ENCODE measurements at regions not wholly inside any gene's neighbourhood (a gene's known extent, or its start where the extent isn't known, plus 50 kb on each side); places are given as distances from the start of the nearest gene placed in this dataset.

- intact Hi-C loops (cut with micrococcal nuclease), result no loop called here
- Histone ChIP-seq H3K4me1 (ENCODE audit: control insufficient read depth in 1 of 2, insufficient read depth in 2 of 2, low read length in 2 of 2) (no peaks in the 10 kb centered on the region), H3K27me3 (ENCODE audit: insufficient read depth, low read length) (no peaks in the 10 kb centered on the region), H3K79me2 (ENCODE audit: insufficient read depth, low read length) (no peaks in the 10 kb centered on the region), H4K20me1 (ENCODE audit: insufficient read depth) (no peaks in the 10 kb centered on the region), H3K36me3 (ENCODE audit: control insufficient read depth in 1 of 2, insufficient read depth in 2 of 2, low read length in 2 of 2) (no peaks in the 10 kb centered on the region), H3K4me2 (ENCODE audit: low read length) (no peak overlapping the region), H3K27ac (ENCODE audit: low read depth, low read length) (no peak overlapping the region), H2AFZ (ENCODE audit: low read depth, low read length, poor library complexity, severe bottlenecking) (no peak overlapping the region), H3K4me3 (replicated peaks in 1 of 2; ENCODE audit: low read depth in 1 of 2, low read length in 2 of 2) (no peak overlapping the region), H3K9me3 (ENCODE audit: control insufficient read depth in 1 of 2, insufficient read depth in 1 of 2, low read depth in 1 of 2, low read length in 2 of 2) (no peaks in the 10 kb centered on the region), H3K9ac (ENCODE audit: low read length) (no peak overlapping the region), H3K9me2 (ENCODE audit: insufficient read depth) (no peaks in the 10 kb centered on the region)
- no peak for TF ChIP-seq YY1 (IDR thresholded peaks at IDR 0.05; ENCODE audit: extremely low read depth, insufficient replicate concordance, low read depth, low read length)
- TF ChIP-seq EZH2phosphoT487 (IDR thresholded peaks at IDR 0.05; ENCODE audit: borderline replicate concordance), result no peak
- TF ChIP-seq SP1 (IDR thresholded peaks at IDR 0.05; ENCODE audit: low read depth), result no peak
- TF ChIP-seq POLR2A (IDR thresholded peaks at IDR 0.05; ENCODE audit: borderline replicate concordance, extremely low read depth, insufficient read depth, insufficient read length), result no peak
- no peak for TF ChIP-seq RAD21 (IDR thresholded peaks at IDR 0.05; ENCODE audit: low read depth)
- DNase-seq (ENCODE audit: low read depth, low spot score) (no peak), ATAC-seq (no peak)
- POLR2A ChIA-PET, result no interaction called here
- no TSS peak for BruUV-seq (replicated peaks)
- RAD21 ChIA-PET (ENCODE audit: low non-redundant PET in 1 of 2, low total read pairs in 2 of 2, uncharacterized antibody in 2 of 2, unreplicated experiment in 2 of 2), result no interaction called here
- CTCF ChIA-PET, result no interaction called here
These were observed 83.7 kb upstream of the SLIT3 start for GRCh38 chr5:169384661-169385060.

- H3K36me3 ChIP-seq (ENCODE audit: control insufficient read depth in 1 of 2, insufficient read depth in 2 of 2, low read length in 2 of 2), result no peaks in the 10 kb centered on the region
- H3K4me2 ChIP-seq (ENCODE audit: low read length), result no peak overlapping the region
- H3K27ac ChIP-seq (ENCODE audit: low read depth, low read length), result no peak overlapping the region
- no TSS peak for BruUV-seq (replicated peaks)
- ATAC-seq, result no peak
- no peaks in the 10 kb centered on the region for H3K9me3 ChIP-seq (ENCODE audit: control insufficient read depth in 1 of 2, insufficient read depth in 1 of 2, low read depth in 1 of 2, low read length in 2 of 2)
- DNase-seq (ENCODE audit: low read depth, low spot score), result no peak
- no peak overlapping the region for H3K9ac ChIP-seq (ENCODE audit: low read length)
- no peak overlapping the region for H2AFZ ChIP-seq (ENCODE audit: low read depth, low read length, poor library complexity, severe bottlenecking)
- no peaks in the 10 kb centered on the region for H3K9me2 ChIP-seq (ENCODE audit: insufficient read depth)
- no peaks in the 10 kb centered on the region for H3K4me1 ChIP-seq (ENCODE audit: control insufficient read depth in 1 of 2, insufficient read depth in 2 of 2, low read length in 2 of 2)
- no peaks in the 10 kb centered on the region for H3K79me2 ChIP-seq (ENCODE audit: insufficient read depth, low read length)
- RAD21 ChIA-PET (ENCODE audit: low non-redundant PET in 1 of 2, low total read pairs in 2 of 2, uncharacterized antibody in 2 of 2, unreplicated experiment in 2 of 2), result no interaction called here
- H4K20me1 ChIP-seq (ENCODE audit: insufficient read depth), result no peaks in the 10 kb centered on the region
- H3K27me3 ChIP-seq (ENCODE audit: insufficient read depth, low read length), result no peaks in the 10 kb centered on the region
- H3K4me3 ChIP-seq (replicated peaks in 1 of 2; ENCODE audit: low read depth in 1 of 2, low read length in 2 of 2), result no peak overlapping the region
- intact Hi-C loops (cut with micrococcal nuclease), result no loop called here
- no peak for TF ChIP-seq ZBTB33 (IDR thresholded peaks at IDR 0.05; ENCODE audit: extremely low read depth, insufficient replicate concordance, low read length)
- no peak for TF ChIP-seq ZNF274 (IDR thresholded peaks at IDR 0.05; ENCODE audit: low read depth, low read length)
- no peak for TF ChIP-seq EZH2phosphoT487 (IDR thresholded peaks at IDR 0.05; ENCODE audit: borderline replicate concordance)
- TF ChIP-seq REST (IDR thresholded peaks at IDR 0.05; ENCODE audit: low read depth), result no peak
- no peak for TF ChIP-seq FOSL1 (IDR thresholded peaks at IDR 0.05; ENCODE audit: low read depth)
- TF ChIP-seq EZH2 (IDR thresholded peaks at IDR 0.05), result no peak
- TF ChIP-seq TCF7L2 (IDR thresholded peaks at IDR 0.05; ENCODE audit: borderline replicate concordance, extremely low read depth, insufficient read depth, insufficient read length), result no peak
- no peak for TF ChIP-seq ZFX (IDR thresholded peaks at IDR 0.05)
- TF ChIP-seq SRF (IDR thresholded peaks at IDR 0.05; ENCODE audit: low read depth), result no peak
- TF ChIP-seq POLR2A (IDR thresholded peaks at IDR 0.05; ENCODE audit: borderline replicate concordance, extremely low read depth, insufficient read depth, insufficient read length), result no peak
- no peak for TF ChIP-seq YY1 (IDR thresholded peaks at IDR 0.05; ENCODE audit: extremely low read depth, insufficient replicate concordance, low read depth, low read length)
- TF ChIP-seq POLR2AphosphoS5 (IDR thresholded peaks at IDR 0.05; ENCODE audit: low read depth, low read length), result no peak
- POLR2A ChIA-PET, result no interaction called here
- CTCF ChIA-PET, result no interaction called here
These were observed 73.8 kb upstream of the SLIT3 start for GRCh38 chr5:169374761-169375160.

Data from HCT116 (cell line).